HUES48 (cell line): ENCODE measurements at regions not wholly inside any gene's neighbourhood (a gene's known extent, or its start where the extent isn't known, plus 50 kb on each side); places are given as distances from the start of the nearest gene placed in this dataset.
A peak's percentile ranks its signal among the peaks of the same experiment; 100 is the strongest.

Source experiments
- H3K27ac ChIP-seq: one replicate; pipeline ENCODE4 v1.7.0; 2013; ENCODE audit warnings: low read depth, low read length, inconsistent platforms
- H3K27me3 ChIP-seq: 2 replicates; pipeline ENCODE4 v1.6.1; 2013; ENCODE audit warnings: mild to moderate bottlenecking, low read length; ENCODE audit not compliant: control insufficient read depth, insufficient read depth
- H3K36me3 ChIP-seq: 2 replicates; pipeline ENCODE4 v1.6.1; 2013; ENCODE audit warnings: low read length; ENCODE audit not compliant: control insufficient read depth, insufficient read depth
- H3K4me1 ChIP-seq: 2 replicates; pipeline ENCODE4 v1.6.1; 2013; ENCODE audit warnings: mild to moderate bottlenecking, low read length; ENCODE audit not compliant: control insufficient read depth, insufficient read depth
- H3K4me3 ChIP-seq: 2 replicates; pipeline ENCODE4 v1.5.1; 2013; ENCODE audit warnings: mild to moderate bottlenecking, low read depth, low read length
- H3K9ac ChIP-seq: 2 replicates; pipeline ENCODE4 v1.6.1; 2013; ENCODE audit warnings: mild to moderate bottlenecking, low read depth, low read length, moderate library complexity
- H3K9me3 ChIP-seq: 2 replicates; pipeline ENCODE4 v1.6.1; 2013; ENCODE audit warnings: low read length; ENCODE audit not compliant: control insufficient read depth, insufficient read depth

- no peaks in the 10 kb centered on the region for H3K36me3 ChIP-seq
- H3K27ac ChIP-seq, result no peak overlapping the region
- no peaks in the 10 kb centered on the region for H3K27me3 ChIP-seq
- no peak overlapping the region for H3K9ac ChIP-seq
- no peaks in the 10 kb centered on the region for H3K9me3 ChIP-seq
- H3K4me3 ChIP-seq, result no peak overlapping the region
- H3K4me1 ChIP-seq, result peaks cover 2% of the 10 kb centered on the region; the same call in 1 of the 2 replicates
Measured at GRCh38 chr2:16172324-16173175, 232.2 kb downstream of the MYCN start.

GRCh38 chr2:16171425-16171920, 231.1 kb downstream of the MYCN start:
- no peaks in the 10 kb centered on the region for H3K27me3 ChIP-seq
- no peak overlapping the region for H3K4me3 ChIP-seq
- H3K9ac ChIP-seq, result no peak overlapping the region
- H3K27ac ChIP-seq, result no peak overlapping the region
- no peaks in the 10 kb centered on the region for H3K9me3 ChIP-seq
- peaks cover 12% of the 10 kb centered on the region for H3K4me1 ChIP-seq
- no peaks in the 10 kb centered on the region for H3K36me3 ChIP-seq

GRCh38 chr2:16170675-16171424, 230.5 kb downstream of the MYCN start:
- Histone ChIP-seq H3K9ac (no peak overlapping the region), H3K27ac (no peak overlapping the region), H3K9me3 (no peaks in the 10 kb centered on the region), H3K4me3 (no peak overlapping the region), H3K27me3 (no peaks in the 10 kb centered on the region), H3K4me1 (peaks cover 18% of the 10 kb centered on the region), H3K36me3 (no peaks in the 10 kb centered on the region)

GRCh38 chr2:16169381-16169960, 229.1 kb downstream of the MYCN start:
- Histone ChIP-seq H3K27me3 (no peaks in the 10 kb centered on the region), H3K9ac (no peak overlapping the region), H3K4me3 (no peak overlapping the region), H3K9me3 (no peaks in the 10 kb centered on the region), H3K36me3 (no peaks in the 10 kb centered on the region), H3K27ac (no peak overlapping the region), H3K4me1 (peaks cover 26% of the 10 kb centered on the region)

GRCh38 chr2:16168506-16169264, 228.3 kb downstream of the MYCN start:
- Histone ChIP-seq H3K36me3 (no peaks in the 10 kb centered on the region), H3K27me3 (no peaks in the 10 kb centered on the region), H3K9ac (no peak overlapping the region), H3K4me3 (no peak overlapping the region), H3K9me3 (no peaks in the 10 kb centered on the region), H3K4me1 (peaks cover 26% of the 10 kb centered on the region), H3K27ac (no peak overlapping the region)

- Histone ChIP-seq H3K4me1 (peaks cover 26% of the 10 kb centered on the region), H3K9ac (no peak overlapping the region), H3K27me3 (no peaks in the 10 kb centered on the region), H3K4me3 (no peak overlapping the region), H3K9me3 (no peaks in the 10 kb centered on the region), H3K36me3 (no peaks in the 10 kb centered on the region), H3K27ac (no peak overlapping the region)
Measured at GRCh38 chr2:16167870-16168426, 227.6 kb downstream of the MYCN start.

- Histone ChIP-seq H3K4me3 (no peak overlapping the region), H3K27me3 (no peaks in the 10 kb centered on the region), H3K36me3 (no peaks in the 10 kb centered on the region), H3K27ac (no peak overlapping the region), H3K9me3 (no peaks in the 10 kb centered on the region), H3K9ac (no peak overlapping the region), H3K4me1 (peaks cover 26% of the 10 kb centered on the region)
Measured at GRCh38 chr2:16167451-16167861, 227.1 kb downstream of the MYCN start.

- Histone ChIP-seq H3K4me3 (no peak overlapping the region), H3K36me3 (no peaks in the 10 kb centered on the region), H3K9ac (no peak overlapping the region)
Measured at GRCh38 chr2:16166327-16166981, 226.1 kb downstream of the MYCN start.

GRCh38 chr2:16165518-16166326, 225.4 kb downstream of the MYCN start:
- Histone ChIP-seq H3K27me3 (no peaks in the 10 kb centered on the region), H3K36me3 (no peaks in the 10 kb centered on the region), H3K4me3 (no peak overlapping the region), H3K9ac (no peak overlapping the region), H3K27ac (no peak overlapping the region), H3K4me1 (peaks cover 26% of the 10 kb centered on the region), H3K9me3 (no peaks in the 10 kb centered on the region)

More at GRCh38 chr2:16166327-16166981, 226.1 kb downstream of the MYCN start:
- Histone ChIP-seq H3K27ac (peak overlapping the region; percentile 47), H3K27me3 (no peaks in the 10 kb centered on the region), H3K4me1 (peaks cover 26% of the 10 kb centered on the region), H3K9me3 (no peaks in the 10 kb centered on the region)
